Mesothelial cell of epicardium (in vitro differentiated cells): ENCODE measurements at regions not wholly inside any gene's neighbourhood (a gene's known extent, or its start where the extent isn't known, plus 50 kb on each side); places are given as distances from the start of the nearest gene placed in this dataset.

Source experiments
- DNase-seq, 2 experiments: peaks; one replicate each; pipeline ENCODE4 v3.0.0; 2021; ENCODE audit warnings: low spot score in 2 of 2; ENCODE audit not compliant: unreplicated experiment in 2 of 2
- H3K27ac Mint-ChIP-seq: 2 replicates; pipeline ENCODE4 v1.8.0; 2021; ENCODE audit warnings: mixed read lengths
- H3K27me3 Mint-ChIP-seq: 2 replicates; pipeline ENCODE4 v1.8.0; 2021; ENCODE audit warnings: low read depth, mixed read lengths
- H3K36me3 Mint-ChIP-seq: 2 replicates; pipeline ENCODE4 v1.8.0; 2021; ENCODE audit warnings: mixed read lengths
- H3K4me1 Mint-ChIP-seq: 2 replicates; pipeline ENCODE4 v1.8.0; 2021; ENCODE audit warnings: mixed read lengths
- H3K4me3 Mint-ChIP-seq: 2 replicates; pipeline ENCODE4 v1.8.0; 2021; ENCODE audit warnings: mild to moderate bottlenecking, moderate library complexity, mixed read lengths
- H3K9me3 Mint-ChIP-seq: 2 replicates; pipeline ENCODE4 v1.8.0; 2021; ENCODE audit warnings: mixed read lengths
- TF ChIP-seq, protein P1 (sequence below): fragments of 200-600 bp; sonication (generic); IDR thresholded peaks from one replicate; pipeline ENCODE4 v1.5.0; 2021; ENCODE audit warnings: antibody characterized with exemption; ENCODE audit not compliant: unreplicated experiment

DNA sequence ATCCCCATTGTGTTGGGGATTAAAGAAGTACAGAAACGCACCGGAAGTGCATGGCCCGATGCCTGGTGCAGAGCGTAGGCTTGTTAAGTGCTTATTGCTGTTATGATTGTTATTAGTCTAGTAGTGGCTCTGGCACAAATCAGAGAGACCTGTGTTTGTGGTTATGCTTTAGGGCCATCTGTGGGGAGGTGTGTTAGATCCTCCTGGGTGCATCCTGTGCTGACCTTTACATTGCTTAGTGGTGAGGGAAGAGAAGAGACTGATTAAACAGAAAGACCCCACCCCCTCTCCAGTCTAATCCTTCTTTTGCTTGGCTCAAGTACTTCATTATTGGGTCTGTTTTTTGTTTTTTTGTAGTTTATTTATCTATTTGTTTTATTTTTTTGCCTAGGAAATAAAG lies 112.7 kb upstream of the SPRY4 start:
- no peak for DNase-seq
- H3K36me3 Mint-ChIP-seq, result no peaks in the 10 kb centered on the region
- peaks cover 48% of the 10 kb centered on the region for H3K4me1 Mint-ChIP-seq
- H3K27me3 Mint-ChIP-seq, result no peaks in the 10 kb centered on the region
- TF ChIP-seq, protein P1, sequence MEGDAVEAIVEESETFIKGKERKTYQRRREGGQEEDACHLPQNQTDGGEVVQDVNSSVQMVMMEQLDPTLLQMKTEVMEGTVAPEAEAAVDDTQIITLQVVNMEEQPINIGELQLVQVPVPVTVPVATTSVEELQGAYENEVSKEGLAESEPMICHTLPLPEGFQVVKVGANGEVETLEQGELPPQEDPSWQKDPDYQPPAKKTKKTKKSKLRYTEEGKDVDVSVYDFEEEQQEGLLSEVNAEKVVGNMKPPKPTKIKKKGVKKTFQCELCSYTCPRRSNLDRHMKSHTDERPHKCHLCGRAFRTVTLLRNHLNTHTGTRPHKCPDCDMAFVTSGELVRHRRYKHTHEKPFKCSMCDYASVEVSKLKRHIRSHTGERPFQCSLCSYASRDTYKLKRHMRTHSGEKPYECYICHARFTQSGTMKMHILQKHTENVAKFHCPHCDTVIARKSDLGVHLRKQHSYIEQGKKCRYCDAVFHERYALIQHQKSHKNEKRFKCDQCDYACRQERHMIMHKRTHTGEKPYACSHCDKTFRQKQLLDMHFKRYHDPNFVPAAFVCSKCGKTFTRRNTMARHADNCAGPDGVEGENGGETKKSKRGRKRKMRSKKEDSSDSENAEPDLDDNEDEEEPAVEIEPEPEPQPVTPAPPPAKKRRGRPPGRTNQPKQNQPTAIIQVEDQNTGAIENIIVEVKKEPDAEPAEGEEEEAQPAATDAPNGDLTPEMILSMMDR, result no peak
- no peak overlapping the region for H3K4me3 Mint-ChIP-seq
- H3K27ac Mint-ChIP-seq, result no peak overlapping the region
- H3K9me3 Mint-ChIP-seq, result no peaks in the 10 kb centered on the region

DNA sequence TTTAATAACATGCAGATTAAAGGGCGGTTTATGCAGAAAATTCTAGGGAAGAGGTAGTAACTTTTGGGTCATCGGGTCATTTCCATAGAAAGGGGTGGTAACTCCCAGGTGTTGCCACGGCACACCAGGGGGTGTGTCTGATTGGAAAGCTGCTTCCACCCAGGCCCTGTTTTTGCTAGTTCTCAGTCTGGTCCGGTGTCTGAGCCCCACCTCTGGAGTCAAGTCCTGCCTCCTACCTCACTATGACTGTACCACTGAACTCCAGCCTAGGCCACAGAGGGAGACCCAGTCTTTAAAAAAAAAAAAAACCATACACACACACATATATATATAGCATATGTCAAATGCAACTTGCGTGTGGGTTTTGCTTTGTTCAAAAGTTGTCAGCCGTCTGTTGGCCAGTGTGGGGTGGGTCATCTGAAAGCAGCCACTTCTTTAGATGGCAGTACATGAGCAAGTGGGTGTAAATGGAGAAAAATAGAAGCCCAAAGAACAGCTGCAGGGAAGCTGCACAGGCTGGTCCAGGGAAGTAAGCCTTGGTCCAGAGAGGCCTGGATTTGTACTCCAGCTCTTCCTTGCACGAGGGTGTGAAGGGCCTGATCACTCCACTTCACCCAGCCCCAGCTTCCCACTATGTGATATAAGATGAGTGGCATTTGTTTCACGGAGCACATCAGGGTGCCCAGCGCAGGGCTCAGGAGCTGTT lies 110.7 kb upstream of the SPRY4 start:
- H3K27me3 Mint-ChIP-seq, result no peaks in the 10 kb centered on the region
- H3K4me3 Mint-ChIP-seq, result no peak overlapping the region
- DNase-seq, result no peak
- peaks cover 2% of the 10 kb centered on the region for H3K36me3 Mint-ChIP-seq
- TF ChIP-seq, protein P1, result no peak
- H3K27ac Mint-ChIP-seq, result no peak overlapping the region
- no peaks in the 10 kb centered on the region for H3K9me3 Mint-ChIP-seq
- peaks cover 31% of the 10 kb centered on the region for H3K4me1 Mint-ChIP-seq

DNA sequence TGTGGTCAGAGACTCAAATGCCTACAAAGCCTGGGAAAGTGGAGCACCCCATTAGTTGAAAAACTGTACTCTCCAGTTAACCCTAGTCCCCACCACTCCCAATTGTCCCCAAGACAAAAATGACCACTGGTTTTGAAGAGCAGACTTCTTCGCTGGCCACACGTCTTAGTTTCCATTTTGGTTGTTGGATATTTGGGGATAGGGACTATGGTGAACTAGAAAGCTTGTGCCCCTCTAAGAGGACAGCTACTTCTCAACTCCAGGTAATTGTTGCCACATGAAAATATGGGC lies 109.4 kb upstream of the SPRY4 start:
- H3K27ac Mint-ChIP-seq, result no peak overlapping the region
- peaks cover 26% of the 10 kb centered on the region for H3K4me1 Mint-ChIP-seq
- H3K27me3 Mint-ChIP-seq, result no peaks in the 10 kb centered on the region
- TF ChIP-seq, protein P1, result no peak
- H3K36me3 Mint-ChIP-seq, result peaks cover 2% of the 10 kb centered on the region
- no peaks in the 10 kb centered on the region for H3K9me3 Mint-ChIP-seq
- DNase-seq, result no peak
- H3K4me3 Mint-ChIP-seq, result no peak overlapping the region

DNA sequence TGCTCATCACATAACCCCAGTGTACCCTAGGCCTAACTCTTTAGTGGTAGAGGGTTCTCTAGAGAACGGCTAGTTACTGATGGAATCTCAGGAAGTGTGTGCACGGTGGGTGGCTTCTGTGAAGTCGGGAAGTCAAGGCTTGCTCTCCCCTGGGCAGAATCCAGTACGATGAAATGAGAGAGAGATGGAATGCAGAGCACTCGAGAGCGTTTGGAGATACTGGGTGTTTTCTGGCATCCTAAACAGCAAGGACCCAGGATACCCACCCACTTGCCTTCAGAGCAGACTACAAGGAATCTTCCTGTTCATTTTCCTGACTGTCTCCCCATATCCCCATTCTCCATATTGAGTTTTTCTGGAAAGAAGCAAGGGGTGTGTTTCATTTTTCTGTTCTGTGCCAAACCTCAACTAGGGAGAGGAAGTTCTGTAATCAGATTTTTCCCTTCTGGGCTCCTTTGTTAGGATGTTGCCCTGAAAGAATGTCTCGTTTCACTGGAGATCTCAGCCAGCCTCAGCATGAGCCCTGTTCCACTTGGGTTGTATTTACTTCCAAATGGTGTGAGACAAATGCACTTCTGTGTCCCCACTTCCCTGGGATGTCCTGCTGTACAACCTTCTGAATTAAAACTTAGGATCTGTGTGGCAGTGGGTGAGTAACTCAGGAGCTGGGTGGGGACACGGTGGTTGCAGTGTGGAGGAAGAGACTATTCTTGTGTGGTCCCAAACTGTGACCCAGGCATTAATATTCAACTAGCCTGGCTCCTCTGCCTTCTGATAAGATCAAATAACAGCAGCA lies 108.9 kb upstream of the SPRY4 start:
- Mint-ChIP-seq H3K27ac (peak overlapping the region; percentile 7), H3K4me3 (no peak overlapping the region), H3K36me3 (peaks cover 2% of the 10 kb centered on the region), H3K9me3 (no peaks in the 10 kb centered on the region), H3K27me3 (no peaks in the 10 kb centered on the region), H3K4me1 (peaks cover 21% of the 10 kb centered on the region)
- TF ChIP-seq, protein P1, result no peak
- DNase-seq, result no peak

DNA sequence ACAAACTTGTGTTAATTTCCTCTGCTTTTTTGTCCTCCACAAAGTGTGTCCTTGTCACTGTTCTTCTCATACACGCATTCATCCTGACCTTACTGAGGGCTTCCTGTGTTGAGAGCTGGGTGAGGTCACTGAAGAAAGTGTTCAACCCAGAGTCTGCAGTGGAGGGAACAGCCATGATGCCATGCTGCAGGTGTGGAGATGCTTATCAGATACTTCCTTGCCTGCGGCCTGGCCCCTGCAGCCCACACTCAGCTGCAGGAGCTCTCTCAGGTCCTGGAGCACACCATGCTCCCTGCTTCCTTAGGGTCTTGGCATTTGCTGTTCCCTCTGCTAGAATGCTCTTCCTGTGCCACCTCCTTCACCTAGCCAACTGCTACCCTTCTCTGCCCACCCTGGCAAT lies 108.1 kb upstream of the SPRY4 start:
- Mint-ChIP-seq H3K4me3 (no peak overlapping the region), H3K27me3 (no peaks in the 10 kb centered on the region), H3K9me3 (no peaks in the 10 kb centered on the region), H3K36me3 (peaks cover 2% of the 10 kb centered on the region), H3K4me1 (peaks cover 15% of the 10 kb centered on the region), H3K27ac (no peak overlapping the region)
- DNase-seq, result no peak
- TF ChIP-seq, protein P1, result no peak
